ENCODE measurements at regions not wholly inside any gene's neighbourhood (a gene's known extent, or its start where the extent isn't known, plus 50 kb on each side); places are given as distances from the start of the nearest gene placed in this dataset.

- TF ChIP-seq CTCF (IDR thresholded peaks at IDR 0.05) (no peak), POLR2A (IDR thresholded peaks at IDR 0.05) (no peak)
Observed at GRCh38 chr3:21989341-21990042, 238.5 kb upstream of the ZNF385D start.
